HepG2 (cell line): ENCODE measurements at regions not wholly inside any gene's neighbourhood (a gene's known extent, or its start where the extent isn't known, plus 50 kb on each side); places are given as distances from the start of the nearest gene placed in this dataset.

ENCODE experiments used
- ATAC-seq: fragments of 200-7000 bp; cut with Tn5 transposase; 3 replicates; pipeline ENCODE4 v1.9.1; 2020; ENCODE audit warnings: mild to moderate bottlenecking, moderate library complexity
- BruUV-seq: library from RNA; stranded (reverse); fragments of 400-500 nt; replicated peaks from 2 replicates; lab custom pipeline; 2021; lab: Mats Ljungman, UMichigan
- CTCF ChIA-PET: fragments of 300-600 bp; formaldehyde crosslinking; extraction: SDS; loops from one replicate; lab custom pipeline; 2021; ENCODE audit warnings: low total read pairs, inconsistent platforms, low intra/inter-chr PET ratio; lab: Yijun Ruan, JAX
- POLR2A ChIA-PET: fragments of 350-600 bp; sonication (Branson Sonifier 250); formaldehyde crosslinking; loops from one replicate; lab custom pipeline; 2020; ENCODE audit warnings: antibody characterized with exemption, inconsistent platforms; lab: Yijun Ruan, JAX
- DNase-seq: peaks from one replicate; pipeline ENCODE4 v3.0.0-alpha.2; 2015; ENCODE audit warnings: low spot score
- FAIRE-seq: peaks from 3 replicates; lab custom pipeline; 2011; peaks lifted over from hg19 to GRCh38; lab: Jason Lieb, UNC
- H2AFZ ChIP-seq: one replicate; pipeline ENCODE4 v1.6.1; 2011; ENCODE audit warnings: low read length, inconsistent platforms
- H3K27ac ChIP-seq: fragments of 300-600 bp; 3 replicates; pipeline ENCODE4 v1.8.0; 2011; ENCODE audit warnings: mixed run types, mild to moderate bottlenecking, mixed read lengths, low read length, inconsistent platforms; ENCODE audit not compliant: insufficient read depth; ENCODE audit errors: extremely low read length
- H3K27me3 ChIP-seq, 2 experiments: fragments of 200-600 bp in 1 of 2; 2 replicates in 1 of 2; 3 replicates in 1 of 2; pipeline versions ENCODE4 v1.6.0 to v1.8.0; 2011; ENCODE audit warnings: low read length in 2 of 2, mild to moderate bottlenecking in 2 of 2, moderate library complexity in 2 of 2, inconsistent platforms in 1 of 2; ENCODE audit not compliant: insufficient read depth in 2 of 2, control insufficient read depth in 1 of 2
- H3K36me3 ChIP-seq, 2 experiments: fragments of 200-600 bp in 1 of 2; replicated peaks in 1 of 2; 2 replicates in 1 of 2; 3 replicates in 1 of 2; pipeline versions ENCODE4 v1.5.1 to v1.8.0; 2011; ENCODE audit warnings: low read length in 2 of 2, inconsistent platforms in 1 of 2; ENCODE audit not compliant: insufficient read depth in 2 of 2, control insufficient read depth in 1 of 2
- H3K4me1 ChIP-seq: 2 replicates; pipeline ENCODE4 v1.5.1; 2012; ENCODE audit warnings: low read length, inconsistent platforms; ENCODE audit not compliant: insufficient read depth
- H3K4me2 ChIP-seq: 2 replicates; pipeline ENCODE4 v1.6.0; 2011; ENCODE audit warnings: low read depth, low read length, inconsistent platforms
- H3K4me3 ChIP-seq, 3 experiments: fragments of 200-600 bp in 1 of 3; sonication (generic), shearing (Covaris generic) in 1 of 3; replicated peaks in 1 of 3; 2 replicates each; pipeline ENCODE4 v1.5.1; 2011 to 2016; ENCODE audit warnings: low read length in 3 of 3, inconsistent platforms in 2 of 3, low read depth in 2 of 3, mild to moderate bottlenecking in 2 of 3, control low read depth in 1 of 3, mixed read lengths in 1 of 3; ENCODE audit not compliant: insufficient read depth in 1 of 3
- H3K79me2 ChIP-seq: one replicate; pipeline ENCODE4 v1.6.1; 2011; ENCODE audit warnings: low read length, inconsistent platforms; ENCODE audit not compliant: insufficient read depth
- H3K9ac ChIP-seq: 2 replicates; pipeline ENCODE4 v1.6.0; 2011; ENCODE audit warnings: mild to moderate bottlenecking, low read depth, low read length, inconsistent platforms; ENCODE audit not compliant: insufficient read depth
- H3K9me3 ChIP-seq: 2 replicates; pipeline ENCODE4 v1.5.1; 2012; ENCODE audit warnings: mild to moderate bottlenecking, low read length
- H4K20me1 ChIP-seq: 2 replicates; pipeline ENCODE4 v1.6.0; 2011; ENCODE audit warnings: inconsistent platforms, mild to moderate bottlenecking, low read length, moderate library complexity; ENCODE audit not compliant: insufficient read depth
- JUN ChIP-seq: sonication (generic); formaldehyde crosslinking; IDR thresholded peaks from 2 replicates; pipeline ENCODE4 v1.4.0; 2020; ENCODE audit warnings: mild to moderate bottlenecking, missing genetic modification reagents
- KAT2B ChIP-seq: fragments of 150-350 bp; IDR thresholded peaks from 2 replicates; pipeline ENCODE4 v1.6.1; 2014; ENCODE audit warnings: low read depth, low read length, borderline replicate concordance
- KLF12 ChIP-seq: sonication (generic); formaldehyde crosslinking; IDR thresholded peaks from 2 replicates; pipeline ENCODE4 v1.4.0; 2020; ENCODE audit warnings: missing genetic modification reagents, borderline replicate concordance
- MAFF ChIP-seq: IDR thresholded peaks from 2 replicates; pipeline ENCODE4 v1.6.1; 2011; ENCODE audit warnings: low read depth, low read length, improper control_type of control experiment
- MXD3 ChIP-seq: IDR thresholded peaks from 2 replicates; pipeline ENCODE4 v1.6.1; 2016; ENCODE audit warnings: mild to moderate bottlenecking, missing biosample characterization, missing genetic modification reagents
- POGZ ChIP-seq: sonication (generic); formaldehyde crosslinking; IDR thresholded peaks from 2 replicates; pipeline ENCODE4 v1.4.0; 2020; ENCODE audit warnings: mild to moderate bottlenecking, missing genetic modification reagents
- YEATS4 ChIP-seq: sonication (generic); formaldehyde crosslinking; IDR thresholded peaks from 2 replicates; pipeline ENCODE4 v1.4.0; 2020; ENCODE audit warnings: missing genetic modification reagents, borderline replicate concordance
- ZBTB1 ChIP-seq: sonication (generic); formaldehyde crosslinking; IDR thresholded peaks from 2 replicates; pipeline ENCODE4 v1.4.0; 2020; ENCODE audit warnings: missing genetic modification reagents, borderline replicate concordance
- ZBTB42 ChIP-seq: sonication (generic); formaldehyde crosslinking; IDR thresholded peaks from 2 replicates; pipeline ENCODE4 v1.5.0; 2020; ENCODE audit warnings: mild to moderate bottlenecking, missing genetic modification reagents
- ZBTB7A ChIP-seq: sonication (generic); formaldehyde crosslinking; IDR thresholded peaks from 2 replicates; pipeline ENCODE4 v1.8.0; 2022; ENCODE audit warnings: mild to moderate bottlenecking, missing genetic modification reagents
- ZMAT5 ChIP-seq: sonication (generic); formaldehyde crosslinking; IDR thresholded peaks from 2 replicates; pipeline ENCODE4 v1.5.0; 2020; ENCODE audit warnings: mild to moderate bottlenecking, low read depth, missing genetic modification reagents, borderline replicate concordance
- ZNF101 ChIP-seq: sonication (generic); formaldehyde crosslinking; IDR thresholded peaks from 2 replicates; pipeline ENCODE4 v1.4.0; 2020; ENCODE audit warnings: mild to moderate bottlenecking, low read depth, missing genetic modification reagents, borderline replicate concordance
- ZNF17 ChIP-seq: sonication (generic); formaldehyde crosslinking; IDR thresholded peaks from 2 replicates; pipeline ENCODE4 v1.5.0; 2020; ENCODE audit warnings: mild to moderate bottlenecking, missing genetic modification reagents
- ZNF441 ChIP-seq: sonication (generic); formaldehyde crosslinking; IDR thresholded peaks from 2 replicates; pipeline ENCODE4 v1.7.0; 2021; ENCODE audit warnings: missing genetic modification reagents, borderline replicate concordance
- ZNF549 ChIP-seq: sonication (generic); formaldehyde crosslinking; IDR thresholded peaks from 2 replicates; pipeline ENCODE4 v1.5.0; 2020; ENCODE audit warnings: missing genetic modification reagents
- ZNF577 ChIP-seq: sonication (generic); formaldehyde crosslinking; IDR thresholded peaks from 2 replicates; pipeline ENCODE4 v1.4.0; 2020; ENCODE audit warnings: mild to moderate bottlenecking, low read depth, missing genetic modification reagents, borderline replicate concordance
- ZNF83 ChIP-seq: sonication (generic); formaldehyde crosslinking; IDR thresholded peaks from 2 replicates; pipeline ENCODE4 v1.4.0; 2020; ENCODE audit warnings: missing genetic modification reagents, mild to moderate bottlenecking, borderline replicate concordance
- ZNF850 ChIP-seq: sonication (generic); formaldehyde crosslinking; conservative IDR thresholded peaks from 2 replicates; pipeline ENCODE4 v1.9.0; 2021; ENCODE audit warnings: mild to moderate bottlenecking, missing genetic modification reagents
- WGBS: methylation state at CpG from one replicate; pipeline ENCODE4 v1.1.6; 2017; ENCODE audit warnings: low lambda C conversion rate; 5-methylcytosine and 5-hydroxymethylcytosine counted together
- in situ Hi-C: cut with HindIII; loops from 2 replicates; pipeline ENCODE4 v1.10.0; 2017; ENCODE audit warnings: low pct_unique_long_range_greater_than_20kb; ENCODE audit not compliant: extremely low pct_ligation_motif_present
- intact Hi-C: fragments of 100-400 bp; cut with micrococcal nuclease; formaldehyde crosslinking; loops from one replicate; pipeline ENCODE4 v1.10.0; 2022; ENCODE audit not compliant: unreplicated experiment
- TF ChIP-seq, protein P1 (sequence below): IDR thresholded peaks from 2 replicates; pipeline ENCODE4 v1.6.1; 2012; ENCODE audit warnings: inconsistent platforms

DNA sequence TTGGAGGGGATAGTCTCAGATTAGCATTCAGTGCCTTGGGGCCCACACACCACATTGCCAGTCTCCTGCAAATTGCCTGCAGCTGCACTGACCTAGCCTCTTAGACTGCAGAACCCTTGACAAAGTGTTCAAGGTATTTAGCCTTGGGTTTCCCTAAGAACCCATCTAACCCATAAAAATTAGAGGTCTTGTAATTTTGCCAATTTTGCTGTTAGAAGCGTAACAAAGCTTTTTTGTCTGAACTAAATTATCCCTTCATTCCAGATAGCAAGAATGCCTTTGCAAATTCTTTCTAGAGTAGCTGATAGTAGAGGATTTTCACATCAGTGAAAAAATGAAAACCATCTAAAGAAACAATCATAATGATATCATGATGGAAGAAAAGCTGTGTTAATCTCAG is 74.0 kb upstream of the CCNG1 start:
- TF ChIP-seq, protein P1, sequence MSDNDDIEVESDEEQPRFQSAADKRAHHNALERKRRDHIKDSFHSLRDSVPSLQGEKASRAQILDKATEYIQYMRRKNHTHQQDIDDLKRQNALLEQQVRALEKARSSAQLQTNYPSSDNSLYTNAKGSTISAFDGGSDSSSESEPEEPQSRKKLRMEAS = no peak
- no peak for TF ChIP-seq MAFF
- TF ChIP-seq ZNF101 = no peak
- FAIRE-seq = no peak
- H3K9me3 ChIP-seq = no peaks in the 10 kb centered on the region
- H3K9ac ChIP-seq = no peak overlapping the region
- H3K27ac ChIP-seq = no peak overlapping the region
- H3K79me2 ChIP-seq = no peaks in the 10 kb centered on the region
- no peak for DNase-seq
- H3K36me3 ChIP-seq = no peaks in the 10 kb centered on the region
- 85% methylated on average over 1 of the region's 1 CpG for WGBS
- ChIA-PET POLR2A (no interaction called here), CTCF (no interaction called here)
- intact Hi-C loops = no loop called here
- no peaks in the 10 kb centered on the region for H4K20me1 ChIP-seq
- H2AFZ ChIP-seq = no peak overlapping the region
- H3K4me3 ChIP-seq = no peak overlapping the region
- in situ Hi-C loops = no loop called here
- no peak overlapping the region for H3K4me2 ChIP-seq
- H3K27me3 ChIP-seq = no peaks in the 10 kb centered on the region
- no TSS peak for BruUV-seq
- no peak for ATAC-seq
- 0 out of 2 replicates have a peak, but pooled peaks cover 3% of the 10 kb centered on the region for H3K4me1 ChIP-seq

GRCh38 chr5:163366757-163367156 is 70.6 kb upstream of the CCNG1 start:
- BruUV-seq = no TSS peak
- Histone ChIP-seq H4K20me1 (no peaks in the 10 kb centered on the region), H3K27ac (no peak overlapping the region), H3K4me1 (0 out of 2 replicates have a peak, but pooled peaks cover 5% of the 10 kb centered on the region), H3K79me2 (no peaks in the 10 kb centered on the region), H2AFZ (no peak overlapping the region), H3K9me3 (no peaks in the 10 kb centered on the region), H3K36me3 (no peaks in the 10 kb centered on the region), H3K4me3 (no peak overlapping the region), H3K4me2 (no peak overlapping the region), H3K9ac (no peak overlapping the region), H3K27me3 (no peaks in the 10 kb centered on the region)
- in situ Hi-C loops = no loop called here
- ChIA-PET POLR2A (no interaction called here), CTCF (no interaction called here)
- intact Hi-C loops = no loop called here
- DNase-seq = no peak
- no peak for FAIRE-seq
- ATAC-seq = no peak
- TF ChIP-seq ZMAT5 (CRISPR knock-in tag) (no peak), POGZ (CRISPR knock-in tag) (no peak), ZNF441 (CRISPR knock-in tag) (no peak), KLF12 (no peak), ZBTB7A (CRISPR knock-in tag) (no peak), ZBTB1 (no peak), YEATS4 (no peak), ZBTB42 (CRISPR knock-in tag) (no peak), KAT2B (no peak), JUN (CRISPR knock-in tag) (no peak), ZNF577 (CRISPR knock-in tag) (no peak), ZNF850 (CRISPR knock-in tag) (no peak), ZNF549 (CRISPR knock-in tag) (no peak), ZNF83 (CRISPR knock-in tag) (no peak), ZNF17 (CRISPR knock-in tag) (no peak), MXD3 (CRISPR knock-in tag) (no peak)
